SK-N-SH (cell line): ENCODE measurements at regions not wholly inside any gene's neighbourhood (a gene's known extent, or its start where the extent isn't known, plus 50 kb on each side); places are given as distances from the start of the nearest gene placed in this dataset.

Experiments used
- CTCF ChIA-PET: fragments of 300-600, 350-600 bp; formaldehyde crosslinking; extraction: SDS; loops from one replicate; lab custom pipeline; 2021; lab: Yijun Ruan, JAX
- POLR2A ChIA-PET: fragments of 350-600 bp; sonication (Branson Sonifier 250); formaldehyde crosslinking; extraction: SDS; loops from one replicate; lab custom pipeline; 2020; ENCODE audit warnings: antibody characterized with exemption, inconsistent platforms; lab: Yijun Ruan, JAX
- DNase-seq: peaks from one replicate; pipeline ENCODE4 v3.0.0; 2012
- H2AFZ ChIP-seq: fragments of 200-600 bp; sonication (generic); 2 replicates; pipeline ENCODE4 v1.8.1; 2016; ENCODE audit warnings: antibody characterized with exemption, mild to moderate bottlenecking, low read depth
- H3F3A ChIP-seq: fragments of 200-600 bp; sonication (generic); replicated peaks from 2 replicates; pipeline ENCODE3; 2016; ENCODE audit warnings: antibody characterized with exemption, mild to moderate bottlenecking; ENCODE audit not compliant: insufficient read depth
- H3K27ac ChIP-seq, 2 experiments: fragments of 200-500 bp in 1 of 2; fragments of 200-600 bp in 1 of 2; sonication (Bioruptor generic) in 1 of 2; sonication (generic), shearing (Covaris generic) in 1 of 2; 2 replicates each; pipeline versions ENCODE4 v1.5.1 to v1.6.1; 2014 to 2016; ENCODE audit warnings: low read depth in 2 of 2, inconsistent platforms in 1 of 2, low read length in 1 of 2, mild to moderate bottlenecking in 1 of 2, mixed read lengths in 1 of 2
- H3K27me3 ChIP-seq: fragments of 200-600 bp; sonication (generic), shearing (Covaris generic); 2 replicates; pipeline ENCODE4 v1.6.1; 2016; ENCODE audit warnings: mixed run types; ENCODE audit not compliant: insufficient read depth
- H3K36me3 ChIP-seq, 2 experiments: fragments of 200-500 bp in 1 of 2; fragments of 200-600 bp in 1 of 2; sonication (Bioruptor generic) in 1 of 2; sonication (generic) in 1 of 2; replicated peaks in 1 of 2; 2 replicates each; pipeline versions ENCODE3 to v1.5.1; 2014 to 2016; ENCODE audit warnings: low read length in 1 of 2, mild to moderate bottlenecking in 1 of 2; ENCODE audit not compliant: insufficient read depth in 2 of 2, control insufficient read depth in 1 of 2
- H3K4me1 ChIP-seq, 2 experiments: fragments of 200-500 bp in 1 of 2; fragments of 200-600 bp in 1 of 2; sonication (Bioruptor generic) in 1 of 2; sonication (generic), shearing (Covaris generic) in 1 of 2; 2 replicates each; pipeline versions ENCODE4 v1.5.1 to v1.6.1; 2014 to 2016; ENCODE audit warnings: low read depth in 1 of 2, low read length in 1 of 2, mixed run types in 1 of 2; ENCODE audit not compliant: insufficient read depth in 2 of 2, control insufficient read depth in 1 of 2
- H3K4me2 ChIP-seq: fragments of 200-600 bp; sonication (generic), shearing (Covaris generic); 2 replicates; pipeline ENCODE4 v1.6.1; 2017; ENCODE audit warnings: mixed run types
- H3K4me3 ChIP-seq, 2 experiments: fragments of 200-500 bp in 1 of 2; fragments of 200-600 bp in 1 of 2; sonication (Bioruptor generic) in 1 of 2; sonication (generic), shearing (Covaris generic) in 1 of 2; 2 replicates each; pipeline versions ENCODE4 v1.5.1 to v1.8.1; 2014 to 2016; ENCODE audit warnings: low read depth in 2 of 2, inconsistent platforms in 1 of 2, low read length in 1 of 2, mild to moderate bottlenecking in 1 of 2, mixed read lengths in 1 of 2, moderate library complexity in 1 of 2
- H3K79me2 ChIP-seq: fragments of 200-600 bp; sonication (generic); 2 replicates; pipeline ENCODE4 v1.8.1; 2017; ENCODE audit warnings: mild to moderate bottlenecking; ENCODE audit not compliant: insufficient read depth
- H3K9ac ChIP-seq: fragments of 200-600 bp; sonication (generic); 2 replicates; pipeline ENCODE4 v1.6.1; 2017; ENCODE audit warnings: mixed run types
- H3K9me2 ChIP-seq: fragments of 200-600 bp; sonication (generic); 2 replicates; pipeline ENCODE4 v1.6.1; 2017; ENCODE audit warnings: mixed run types
- H3K9me3 ChIP-seq: fragments of 200-600 bp; sonication (generic); 2 replicates; pipeline ENCODE4 v1.6.1; 2017; ENCODE audit warnings: mixed run types, mild to moderate bottlenecking, moderate library complexity
- H4K20me1 ChIP-seq: fragments of 200-600 bp; sonication (generic); 2 replicates; pipeline ENCODE4 v1.6.1; 2017; ENCODE audit warnings: mild to moderate bottlenecking, mixed run types; ENCODE audit not compliant: insufficient read depth
- CHD2 ChIP-seq: fragments of 150-350 bp; IDR thresholded peaks from 2 replicates; pipeline ENCODE4 v1.6.1; 2018; ENCODE audit warnings: low read length; ENCODE audit not compliant: partially characterized antibody
- ELF1 ChIP-seq: IDR thresholded peaks from 2 replicates; pipeline ENCODE4 v1.4.0; 2012
- EZH2phosphoT487 ChIP-seq: fragments of 200-600 bp; sonication (generic); IDR thresholded peaks from 2 replicates; pipeline ENCODE4 v1.6.1; 2017; ENCODE audit warnings: low read depth, mixed run types, mild to moderate bottlenecking, antibody characterized with exemption, moderate library complexity, borderline replicate concordance
- FOXJ3 ChIP-seq: sonication (generic); formaldehyde crosslinking; IDR thresholded peaks from 2 replicates; pipeline ENCODE4 v1.5.1; 2020; ENCODE audit warnings: mild to moderate bottlenecking, missing genetic modification reagents
- FOXM1 ChIP-seq: IDR thresholded peaks from 2 replicates; pipeline ENCODE4 v1.4.0; 2012; ENCODE audit warnings: low read depth, mild to moderate bottlenecking
- GABPA ChIP-seq: IDR thresholded peaks from 2 replicates; pipeline ENCODE4 v1.4.0; 2012; ENCODE audit warnings: low read depth, mild to moderate bottlenecking
- GATA2 ChIP-seq: sonication (generic); formaldehyde crosslinking; IDR thresholded peaks from 2 replicates; pipeline ENCODE4 v1.5.0; 2020; ENCODE audit warnings: mild to moderate bottlenecking, missing genetic modification reagents
- MAX ChIP-seq: IDR thresholded peaks from 2 replicates; pipeline ENCODE4 v1.4.0; 2012; ENCODE audit warnings: low read depth
- MXI1 ChIP-seq: IDR thresholded peaks from 2 replicates; pipeline ENCODE4 v1.6.1; 2012; ENCODE audit warnings: mild to moderate bottlenecking, low read depth, low read length, improper control_type of control experiment
- NFIC ChIP-seq: IDR thresholded peaks from 2 replicates; pipeline ENCODE4 v1.4.0; 2012; ENCODE audit warnings: borderline replicate concordance
- NRF1 ChIP-seq: IDR thresholded peaks from 2 replicates; pipeline ENCODE4 v1.6.1; 2012; ENCODE audit warnings: low read depth, mild to moderate bottlenecking, low read length
- POLR2AphosphoS5 ChIP-seq: IDR thresholded peaks from 2 replicates; pipeline ENCODE4 v1.6.1; 2012; ENCODE audit warnings: low read depth, low read length
- RAD21 ChIP-seq: IDR thresholded peaks from 2 replicates; pipeline ENCODE4 v1.6.1; 2012; ENCODE audit warnings: mild to moderate bottlenecking, low read length
- RFX5 ChIP-seq: IDR thresholded peaks from 2 replicates; pipeline ENCODE4 v1.6.1; 2012; ENCODE audit warnings: mild to moderate bottlenecking, improper control_type of control experiment, low read length
- SIN3A ChIP-seq: IDR thresholded peaks from 2 replicates; pipeline ENCODE4 v1.6.1; 2012; ENCODE audit warnings: low read depth, mild to moderate bottlenecking, low read length, moderate library complexity, borderline replicate concordance
- TCF12 ChIP-seq: IDR thresholded peaks from 2 replicates; pipeline ENCODE4 v1.4.0; 2012
- TEAD4 ChIP-seq: IDR thresholded peaks from 2 replicates; pipeline ENCODE4 v1.4.0; 2012; ENCODE audit warnings: mild to moderate bottlenecking, borderline replicate concordance; ENCODE audit not compliant: insufficient read depth
- ZBTB33 ChIP-seq: IDR thresholded peaks from 2 replicates; pipeline ENCODE4 v1.4.0; 2012; ENCODE audit warnings: low read depth, borderline replicate concordance
- WGBS: methylation state at CpG from one replicate; pipeline ENCODE4 v1.1.6; 2017; ENCODE audit warnings: low lambda C conversion rate; 5-methylcytosine and 5-hydroxymethylcytosine counted together
- TF ChIP-seq, protein P1 (sequence below): IDR thresholded peaks from 2 replicates; pipeline ENCODE4; 2012
- TF ChIP-seq, protein P2 (sequence below): fragments of 150-350 bp; IDR thresholded peaks from 2 replicates; pipeline ENCODE4 v1.6.1; 2016; ENCODE audit warnings: mild to moderate bottlenecking, low read depth, low read length

- Histone ChIP-seq H3F3A (no peaks in the 10 kb centered on the region), H3K27me3 (no peaks in the 10 kb centered on the region), H2AFZ (no peak overlapping the region), H3K4me2 (no peak overlapping the region), H3K4me1 (no peaks in the 10 kb centered on the region), H4K20me1 (no peaks in the 10 kb centered on the region), H3K36me3 (no peaks in the 10 kb centered on the region), H3K79me2 (no peaks in the 10 kb centered on the region), H3K9me2 (no peaks in the 10 kb centered on the region), H3K27ac (no peak overlapping the region), H3K9me3 (no peaks in the 10 kb centered on the region), H3K4me3 (no peak overlapping the region), H3K9ac (no peak overlapping the region)
- no peak for DNase-seq
- ChIA-PET CTCF (no interaction called here), POLR2A (no interaction called here)
- WGBS: 73% methylated on average over 2 of the region's 2 CpGs
- no peak for TF ChIP-seq RFX5
- TF ChIP-seq, protein P1, sequence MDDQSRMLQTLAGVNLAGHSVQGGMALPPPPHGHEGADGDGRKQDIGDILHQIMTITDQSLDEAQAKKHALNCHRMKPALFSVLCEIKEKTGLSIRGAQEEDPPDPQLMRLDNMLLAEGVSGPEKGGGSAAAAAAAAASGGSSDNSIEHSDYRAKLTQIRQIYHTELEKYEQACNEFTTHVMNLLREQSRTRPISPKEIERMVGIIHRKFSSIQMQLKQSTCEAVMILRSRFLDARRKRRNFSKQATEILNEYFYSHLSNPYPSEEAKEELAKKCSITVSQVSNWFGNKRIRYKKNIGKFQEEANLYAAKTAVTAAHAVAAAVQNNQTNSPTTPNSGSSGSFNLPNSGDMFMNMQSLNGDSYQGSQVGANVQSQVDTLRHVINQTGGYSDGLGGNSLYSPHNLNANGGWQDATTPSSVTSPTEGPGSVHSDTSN: no peak
- TF ChIP-seq, protein P2, sequence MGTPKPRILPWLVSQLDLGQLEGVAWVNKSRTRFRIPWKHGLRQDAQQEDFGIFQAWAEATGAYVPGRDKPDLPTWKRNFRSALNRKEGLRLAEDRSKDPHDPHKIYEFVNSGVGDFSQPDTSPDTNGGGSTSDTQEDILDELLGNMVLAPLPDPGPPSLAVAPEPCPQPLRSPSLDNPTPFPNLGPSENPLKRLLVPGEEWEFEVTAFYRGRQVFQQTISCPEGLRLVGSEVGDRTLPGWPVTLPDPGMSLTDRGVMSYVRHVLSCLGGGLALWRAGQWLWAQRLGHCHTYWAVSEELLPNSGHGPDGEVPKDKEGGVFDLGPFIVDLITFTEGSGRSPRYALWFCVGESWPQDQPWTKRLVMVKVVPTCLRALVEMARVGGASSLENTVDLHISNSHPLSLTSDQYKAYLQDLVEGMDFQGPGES: no peak
- no peak for TF ChIP-seq NRF1
- no peak for TF ChIP-seq FOXM1
- TF ChIP-seq EZH2phosphoT487: no peak
- TF ChIP-seq ZBTB33: no peak
- no peak for TF ChIP-seq POLR2AphosphoS5
- TF ChIP-seq FOXJ3 (CRISPR knock-in tag): no peak
- TF ChIP-seq TEAD4: no peak
- no peak for TF ChIP-seq MAX
- no peak for TF ChIP-seq SIN3A
- no peak for TF ChIP-seq RAD21
- no peak for TF ChIP-seq GATA2 (CRISPR knock-in tag)
- TF ChIP-seq GABPA: no peak
- TF ChIP-seq MXI1: no peak
- no peak for TF ChIP-seq NFIC
- TF ChIP-seq TCF12: no peak
- no peak for TF ChIP-seq CHD2
- TF ChIP-seq ELF1: no peak
Measured at GRCh38 chr2:8242739-8243138, 439.1 kb upstream of the ID2 start.
